ENCODE measurements at regions not wholly inside any gene's neighbourhood (a gene's known extent, or its start where the extent isn't known, plus 50 kb on each side); places are given as distances from the start of the nearest gene placed in this dataset.

GRCh38 chr9:99681113-99681512 lies 140.6 kb upstream of the NR4A3 start:
- Histone ChIP-seq H3K9ac (ENCODE audit: low read depth, low read length, poor library complexity, severe bottlenecking) (no peak overlapping the region), H3K4me2 (ENCODE audit: low read depth, low read length, poor library complexity, severe bottlenecking) (no peak overlapping the region), H3K9me2 (replicated peaks; ENCODE audit: low read depth, low read length) (no peaks in the 10 kb centered on the region), H2AFZ (ENCODE audit: low read length) (no peak overlapping the region), H3K79me2 (ENCODE audit: insufficient read depth, low read length) (no peaks in the 10 kb centered on the region), H3K36me3 (ENCODE audit: insufficient read depth, low read length) (no peaks in the 10 kb centered on the region), H3K4me1 (ENCODE audit: insufficient read depth, low read length, poor library complexity, severe bottlenecking) (no peaks in the 10 kb centered on the region), H3F3A (ENCODE audit: low read depth) (no peaks in the 10 kb centered on the region), H3K9me3 (ENCODE audit: insufficient read depth, low read depth, low read length) (no peaks in the 10 kb centered on the region), H4K20me1 (ENCODE audit: insufficient read depth, low read length, poor library complexity, severe bottlenecking) (no peaks in the 10 kb centered on the region), H3K27me3 (ENCODE audit: insufficient read depth, low read length, poor library complexity, severe bottlenecking) (no peaks in the 10 kb centered on the region), H3K4me3 (ENCODE audit: low read length, poor library complexity, severe bottlenecking) (no peak overlapping the region)
- TF ChIP-seq CTCF (conservative IDR thresholded peaks at IDR 0.05; ENCODE audit: low read length) (no peak), EZH2phosphoT487 (IDR thresholded peaks at IDR 0.05; ENCODE audit: borderline replicate concordance) (no peak)

GRCh38 chr9:99682378-99682777 lies 139.3 kb upstream of the NR4A3 start:
- H3K79me2 ChIP-seq (ENCODE audit: insufficient read depth, low read length) = no peaks in the 10 kb centered on the region
- no peak overlapping the region for H3K4me2 ChIP-seq (ENCODE audit: low read depth, low read length, poor library complexity, severe bottlenecking)
- no peaks in the 10 kb centered on the region for H3K27me3 ChIP-seq (ENCODE audit: insufficient read depth, low read length, poor library complexity, severe bottlenecking)
- no peaks in the 10 kb centered on the region for H3K9me2 ChIP-seq (replicated peaks; ENCODE audit: low read depth, low read length)
- no peak overlapping the region for H3K9ac ChIP-seq (ENCODE audit: low read depth, low read length, poor library complexity, severe bottlenecking)
- H4K20me1 ChIP-seq (ENCODE audit: insufficient read depth, low read length, poor library complexity, severe bottlenecking) = no peaks in the 10 kb centered on the region
- no peaks in the 10 kb centered on the region for H3F3A ChIP-seq (ENCODE audit: low read depth)
- no peak for TF ChIP-seq EZH2phosphoT487 (IDR thresholded peaks at IDR 0.05; ENCODE audit: borderline replicate concordance)
- TF ChIP-seq CTCF (conservative IDR thresholded peaks at IDR 0.05; ENCODE audit: low read length) = no peak
- no peak overlapping the region for H2AFZ ChIP-seq (ENCODE audit: low read length)
- H3K4me3 ChIP-seq (ENCODE audit: low read length, poor library complexity, severe bottlenecking) = no peak overlapping the region
- no peaks in the 10 kb centered on the region for H3K36me3 ChIP-seq (ENCODE audit: insufficient read depth, low read length)
- no peaks in the 10 kb centered on the region for H3K9me3 ChIP-seq (ENCODE audit: insufficient read depth, low read depth, low read length)
- H3K4me1 ChIP-seq (ENCODE audit: insufficient read depth, low read length, poor library complexity, severe bottlenecking) = no peaks in the 10 kb centered on the region

GRCh38 chr9:99682870-99683269 lies 138.8 kb upstream of the NR4A3 start:
- Histone ChIP-seq H3K4me2 (ENCODE audit: low read depth, low read length, poor library complexity, severe bottlenecking) (no peak overlapping the region), H3K4me1 (ENCODE audit: insufficient read depth, low read length, poor library complexity, severe bottlenecking) (no peaks in the 10 kb centered on the region), H2AFZ (ENCODE audit: low read length) (no peak overlapping the region), H3K36me3 (ENCODE audit: insufficient read depth, low read length) (no peaks in the 10 kb centered on the region), H4K20me1 (ENCODE audit: insufficient read depth, low read length, poor library complexity, severe bottlenecking) (no peaks in the 10 kb centered on the region), H3K9me3 (ENCODE audit: insufficient read depth, low read depth, low read length) (no peaks in the 10 kb centered on the region), H3K4me3 (ENCODE audit: low read length, poor library complexity, severe bottlenecking) (no peak overlapping the region), H3K9me2 (replicated peaks; ENCODE audit: low read depth, low read length) (no peaks in the 10 kb centered on the region), H3K27me3 (ENCODE audit: insufficient read depth, low read length, poor library complexity, severe bottlenecking) (no peaks in the 10 kb centered on the region), H3K9ac (ENCODE audit: low read depth, low read length, poor library complexity, severe bottlenecking) (no peak overlapping the region), H3K79me2 (ENCODE audit: insufficient read depth, low read length) (no peaks in the 10 kb centered on the region), H3F3A (ENCODE audit: low read depth) (no peaks in the 10 kb centered on the region)
- no peak for TF ChIP-seq EZH2phosphoT487 (IDR thresholded peaks at IDR 0.05; ENCODE audit: borderline replicate concordance)
- TF ChIP-seq CTCF (conservative IDR thresholded peaks at IDR 0.05; ENCODE audit: low read length) = no peak
